SK-N-SH (cell line): ENCODE measurements at regions not wholly inside any gene's neighbourhood (a gene's known extent, or its start where the extent isn't known, plus 50 kb on each side); places are given as distances from the start of the nearest gene placed in this dataset.
A peak's percentile ranks its signal among the peaks of the same experiment; 100 is the strongest.

Experiments
- CTCF ChIA-PET: fragments of 300-600, 350-600 bp; formaldehyde crosslinking; extraction: SDS; loops from one replicate; lab custom pipeline; 2021; lab: Yijun Ruan, JAX
- POLR2A ChIA-PET: fragments of 350-600 bp; sonication (Branson Sonifier 250); formaldehyde crosslinking; extraction: SDS; loops from one replicate; lab custom pipeline; 2020; ENCODE audit warnings: antibody characterized with exemption, inconsistent platforms; lab: Yijun Ruan, JAX
- DNase-seq: peaks from one replicate; pipeline ENCODE4 v3.0.0; 2012
- H2AFZ ChIP-seq: fragments of 200-600 bp; sonication (generic); 2 replicates; pipeline ENCODE4 v1.8.1; 2016; ENCODE audit warnings: antibody characterized with exemption, mild to moderate bottlenecking, low read depth
- H3F3A ChIP-seq: fragments of 200-600 bp; sonication (generic); replicated peaks from 2 replicates; pipeline ENCODE3; 2016; ENCODE audit warnings: antibody characterized with exemption, mild to moderate bottlenecking; ENCODE audit not compliant: insufficient read depth
- H3K27ac ChIP-seq, 2 experiments: fragments of 200-500 bp in 1 of 2; fragments of 200-600 bp in 1 of 2; sonication (Bioruptor generic) in 1 of 2; sonication (generic), shearing (Covaris generic) in 1 of 2; 2 replicates each; pipeline versions ENCODE4 v1.5.1 to v1.6.1; 2014 to 2016; ENCODE audit warnings: low read depth in 2 of 2, inconsistent platforms in 1 of 2, low read length in 1 of 2, mild to moderate bottlenecking in 1 of 2, mixed read lengths in 1 of 2
- H3K27me3 ChIP-seq: fragments of 200-600 bp; sonication (generic), shearing (Covaris generic); 2 replicates; pipeline ENCODE4 v1.6.1; 2016; ENCODE audit warnings: mixed run types; ENCODE audit not compliant: insufficient read depth
- H3K36me3 ChIP-seq, 2 experiments: fragments of 200-500 bp in 1 of 2; fragments of 200-600 bp in 1 of 2; sonication (Bioruptor generic) in 1 of 2; sonication (generic) in 1 of 2; replicated peaks in 1 of 2; 2 replicates each; pipeline versions ENCODE3 to v1.5.1; 2014 to 2016; ENCODE audit warnings: low read length in 1 of 2, mild to moderate bottlenecking in 1 of 2; ENCODE audit not compliant: insufficient read depth in 2 of 2, control insufficient read depth in 1 of 2
- H3K4me1 ChIP-seq, 2 experiments: fragments of 200-500 bp in 1 of 2; fragments of 200-600 bp in 1 of 2; sonication (Bioruptor generic) in 1 of 2; sonication (generic), shearing (Covaris generic) in 1 of 2; 2 replicates each; pipeline versions ENCODE4 v1.5.1 to v1.6.1; 2014 to 2016; ENCODE audit warnings: low read depth in 1 of 2, low read length in 1 of 2, mixed run types in 1 of 2; ENCODE audit not compliant: insufficient read depth in 2 of 2, control insufficient read depth in 1 of 2
- H3K4me2 ChIP-seq: fragments of 200-600 bp; sonication (generic), shearing (Covaris generic); 2 replicates; pipeline ENCODE4 v1.6.1; 2017; ENCODE audit warnings: mixed run types
- H3K4me3 ChIP-seq, 2 experiments: fragments of 200-500 bp in 1 of 2; fragments of 200-600 bp in 1 of 2; sonication (Bioruptor generic) in 1 of 2; sonication (generic), shearing (Covaris generic) in 1 of 2; 2 replicates each; pipeline versions ENCODE4 v1.5.1 to v1.8.1; 2014 to 2016; ENCODE audit warnings: low read depth in 2 of 2, inconsistent platforms in 1 of 2, low read length in 1 of 2, mild to moderate bottlenecking in 1 of 2, mixed read lengths in 1 of 2, moderate library complexity in 1 of 2
- H3K79me2 ChIP-seq: fragments of 200-600 bp; sonication (generic); 2 replicates; pipeline ENCODE4 v1.8.1; 2017; ENCODE audit warnings: mild to moderate bottlenecking; ENCODE audit not compliant: insufficient read depth
- H3K9ac ChIP-seq: fragments of 200-600 bp; sonication (generic); 2 replicates; pipeline ENCODE4 v1.6.1; 2017; ENCODE audit warnings: mixed run types
- H3K9me2 ChIP-seq: fragments of 200-600 bp; sonication (generic); 2 replicates; pipeline ENCODE4 v1.6.1; 2017; ENCODE audit warnings: mixed run types
- H3K9me3 ChIP-seq: fragments of 200-600 bp; sonication (generic); 2 replicates; pipeline ENCODE4 v1.6.1; 2017; ENCODE audit warnings: mixed run types, mild to moderate bottlenecking, moderate library complexity
- H4K20me1 ChIP-seq: fragments of 200-600 bp; sonication (generic); 2 replicates; pipeline ENCODE4 v1.6.1; 2017; ENCODE audit warnings: mild to moderate bottlenecking, mixed run types; ENCODE audit not compliant: insufficient read depth
- ELF1 ChIP-seq: IDR thresholded peaks from 2 replicates; pipeline ENCODE4 v1.4.0; 2012
- EP300 ChIP-seq, 2 experiments: IDR thresholded peaks; 2 replicates each; pipeline versions ENCODE4 v1.4.0 to v1.6.1; 2012; ENCODE audit warnings: borderline replicate concordance in 1 of 2, low read depth in 1 of 2, low read length in 1 of 2
- FOSL2 ChIP-seq: IDR thresholded peaks from 2 replicates; pipeline ENCODE4 v1.4.0; 2012; ENCODE audit warnings: low read depth, mild to moderate bottlenecking, moderate library complexity, borderline replicate concordance
- FOXM1 ChIP-seq: IDR thresholded peaks from 2 replicates; pipeline ENCODE4 v1.4.0; 2012; ENCODE audit warnings: low read depth, mild to moderate bottlenecking
- JUND ChIP-seq: IDR thresholded peaks from 2 replicates; pipeline ENCODE4 v1.4.0; 2012
- MAX ChIP-seq: IDR thresholded peaks from 2 replicates; pipeline ENCODE4 v1.4.0; 2012; ENCODE audit warnings: low read depth
- MEF2A ChIP-seq: IDR thresholded peaks from 2 replicates; pipeline ENCODE4 v1.4.0; 2012; ENCODE audit warnings: low read depth, borderline replicate concordance
- NFIC ChIP-seq: IDR thresholded peaks from 2 replicates; pipeline ENCODE4 v1.4.0; 2012; ENCODE audit warnings: borderline replicate concordance
- POLR2AphosphoS5 ChIP-seq: IDR thresholded peaks from 2 replicates; pipeline ENCODE4 v1.6.1; 2012; ENCODE audit warnings: low read depth, low read length
- RXRA ChIP-seq: IDR thresholded peaks from 2 replicates; pipeline ENCODE4 v1.4.0; 2012; ENCODE audit warnings: low read depth, mild to moderate bottlenecking, borderline replicate concordance
- SIN3A ChIP-seq: IDR thresholded peaks from 2 replicates; pipeline ENCODE4 v1.6.1; 2012; ENCODE audit warnings: low read depth, mild to moderate bottlenecking, low read length, moderate library complexity, borderline replicate concordance
- TAF1 ChIP-seq: IDR thresholded peaks from 2 replicates; pipeline ENCODE4 v1.6.1; 2012; ENCODE audit warnings: low read depth, mild to moderate bottlenecking, low read length, moderate library complexity, borderline replicate concordance
- TCF12 ChIP-seq: IDR thresholded peaks from 2 replicates; pipeline ENCODE4 v1.4.0; 2012
- TEAD4 ChIP-seq: IDR thresholded peaks from 2 replicates; pipeline ENCODE4 v1.4.0; 2012; ENCODE audit warnings: mild to moderate bottlenecking, borderline replicate concordance; ENCODE audit not compliant: insufficient read depth
- YY1 ChIP-seq: IDR thresholded peaks from 2 replicates; pipeline ENCODE4 v1.4.0; 2012; ENCODE audit warnings: low read depth, mild to moderate bottlenecking
- TF ChIP-seq, protein P1 (sequence below): fragments of 200-600 bp; sonication (generic); IDR thresholded peaks from 2 replicates; pipeline ENCODE4 v1.6.1; 2017; ENCODE audit warnings: antibody characterized with exemption, mild to moderate bottlenecking, moderate library complexity
- TF ChIP-seq, protein P2 (sequence below): IDR thresholded peaks from 2 replicates; pipeline ENCODE4 v1.4.0; 2012; ENCODE audit warnings: low read depth, borderline replicate concordance
- TF ChIP-seq, protein P3 (sequence below): IDR thresholded peaks from 2 replicates; pipeline ENCODE4; 2012
- TF ChIP-seq, protein P4 (sequence below): fragments of 150-350 bp; IDR thresholded peaks from 2 replicates; pipeline ENCODE4 v1.6.1; 2016; ENCODE audit warnings: mild to moderate bottlenecking, low read depth, low read length

DNA sequence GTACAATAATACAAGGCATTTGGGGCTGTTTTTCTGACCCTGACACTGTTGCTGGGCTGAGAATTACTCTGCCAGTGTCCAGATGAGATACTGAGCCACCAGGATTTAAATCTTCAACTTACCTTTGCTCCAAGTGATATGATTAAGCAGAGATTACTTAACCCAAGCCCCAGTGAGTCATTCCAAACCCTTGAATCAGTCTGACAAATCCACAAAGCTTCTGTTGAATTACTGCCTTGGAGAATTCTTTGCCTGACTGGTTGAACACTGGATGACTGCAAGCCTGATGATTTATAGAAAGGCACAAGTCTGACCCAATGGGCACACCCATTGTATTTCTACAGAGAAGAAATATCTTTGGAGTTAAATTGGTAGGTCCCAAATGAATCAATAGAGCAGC, 88.2 kb upstream of the TSC22D2 start:
- peak overlapping the region; percentile 40 for H3K4me2 ChIP-seq
- H3K36me3 ChIP-seq: no peaks in the 10 kb centered on the region
- DNase-seq: no peak
- H3F3A ChIP-seq: peaks cover 13% of the 10 kb centered on the region
- ChIA-PET POLR2A (no interaction called here), CTCF (interaction anchor here (0.7 kb wide), 1 partner anchor 90 kb away, joined by 3 read pairs; no protein-coding TSS in a partner anchor)
- H3K9me2 ChIP-seq: no peaks in the 10 kb centered on the region; the same call in 1 of the 2 replicates
- H4K20me1 ChIP-seq: no peaks in the 10 kb centered on the region
- TF ChIP-seq FOXM1 (no peak), YY1 (no peak), NFIC (peak; percentile 73), FOSL2 (peak; percentile 96), MEF2A (peak; percentile 36; the same call in 1 of the 2 replicates), RXRA (peak; percentile 79; the same call in 1 of the 2 replicates), SIN3A (0 out of 2 replicates have a peak, but pooled peaks have one; percentile 47), TEAD4 (peak; percentile 77; the same call in 1 of the 2 replicates), ELF1 (no peak), TAF1 (no peak), EP300 (IDR thresholded peaks at IDR 0.05; ENCODE audit: borderline replicate concordance in 1 of 2, low read depth in 1 of 2, low read length in 1 of 2) (peak; percentile 19 to 66; a peak in 1 of 4 replicates), MAX (peak; percentile 43; the same call in 1 of the 2 replicates), POLR2AphosphoS5 (peak; percentile 49; the same call in 1 of the 2 replicates), TCF12 (peak; percentile 79), JUND (peak; percentile 94)
- TF ChIP-seq, protein P1, sequence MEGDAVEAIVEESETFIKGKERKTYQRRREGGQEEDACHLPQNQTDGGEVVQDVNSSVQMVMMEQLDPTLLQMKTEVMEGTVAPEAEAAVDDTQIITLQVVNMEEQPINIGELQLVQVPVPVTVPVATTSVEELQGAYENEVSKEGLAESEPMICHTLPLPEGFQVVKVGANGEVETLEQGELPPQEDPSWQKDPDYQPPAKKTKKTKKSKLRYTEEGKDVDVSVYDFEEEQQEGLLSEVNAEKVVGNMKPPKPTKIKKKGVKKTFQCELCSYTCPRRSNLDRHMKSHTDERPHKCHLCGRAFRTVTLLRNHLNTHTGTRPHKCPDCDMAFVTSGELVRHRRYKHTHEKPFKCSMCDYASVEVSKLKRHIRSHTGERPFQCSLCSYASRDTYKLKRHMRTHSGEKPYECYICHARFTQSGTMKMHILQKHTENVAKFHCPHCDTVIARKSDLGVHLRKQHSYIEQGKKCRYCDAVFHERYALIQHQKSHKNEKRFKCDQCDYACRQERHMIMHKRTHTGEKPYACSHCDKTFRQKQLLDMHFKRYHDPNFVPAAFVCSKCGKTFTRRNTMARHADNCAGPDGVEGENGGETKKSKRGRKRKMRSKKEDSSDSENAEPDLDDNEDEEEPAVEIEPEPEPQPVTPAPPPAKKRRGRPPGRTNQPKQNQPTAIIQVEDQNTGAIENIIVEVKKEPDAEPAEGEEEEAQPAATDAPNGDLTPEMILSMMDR: no peak
- TF ChIP-seq, protein P2, sequence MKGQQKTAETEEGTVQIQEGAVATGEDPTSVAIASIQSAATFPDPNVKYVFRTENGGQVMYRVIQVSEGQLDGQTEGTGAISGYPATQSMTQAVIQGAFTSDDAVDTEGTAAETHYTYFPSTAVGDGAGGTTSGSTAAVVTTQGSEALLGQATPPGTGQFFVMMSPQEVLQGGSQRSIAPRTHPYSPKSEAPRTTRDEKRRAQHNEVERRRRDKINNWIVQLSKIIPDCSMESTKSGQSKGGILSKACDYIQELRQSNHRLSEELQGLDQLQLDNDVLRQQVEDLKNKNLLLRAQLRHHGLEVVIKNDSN: no peak
- TF ChIP-seq, protein P3, sequence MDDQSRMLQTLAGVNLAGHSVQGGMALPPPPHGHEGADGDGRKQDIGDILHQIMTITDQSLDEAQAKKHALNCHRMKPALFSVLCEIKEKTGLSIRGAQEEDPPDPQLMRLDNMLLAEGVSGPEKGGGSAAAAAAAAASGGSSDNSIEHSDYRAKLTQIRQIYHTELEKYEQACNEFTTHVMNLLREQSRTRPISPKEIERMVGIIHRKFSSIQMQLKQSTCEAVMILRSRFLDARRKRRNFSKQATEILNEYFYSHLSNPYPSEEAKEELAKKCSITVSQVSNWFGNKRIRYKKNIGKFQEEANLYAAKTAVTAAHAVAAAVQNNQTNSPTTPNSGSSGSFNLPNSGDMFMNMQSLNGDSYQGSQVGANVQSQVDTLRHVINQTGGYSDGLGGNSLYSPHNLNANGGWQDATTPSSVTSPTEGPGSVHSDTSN: peak; percentile 93
- TF ChIP-seq, protein P4, sequence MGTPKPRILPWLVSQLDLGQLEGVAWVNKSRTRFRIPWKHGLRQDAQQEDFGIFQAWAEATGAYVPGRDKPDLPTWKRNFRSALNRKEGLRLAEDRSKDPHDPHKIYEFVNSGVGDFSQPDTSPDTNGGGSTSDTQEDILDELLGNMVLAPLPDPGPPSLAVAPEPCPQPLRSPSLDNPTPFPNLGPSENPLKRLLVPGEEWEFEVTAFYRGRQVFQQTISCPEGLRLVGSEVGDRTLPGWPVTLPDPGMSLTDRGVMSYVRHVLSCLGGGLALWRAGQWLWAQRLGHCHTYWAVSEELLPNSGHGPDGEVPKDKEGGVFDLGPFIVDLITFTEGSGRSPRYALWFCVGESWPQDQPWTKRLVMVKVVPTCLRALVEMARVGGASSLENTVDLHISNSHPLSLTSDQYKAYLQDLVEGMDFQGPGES: no peak
- H3K4me1 ChIP-seq: peaks cover 0 to 5% of the 10 kb centered on the region in 2 experiments; a peak in 2 of 4 replicates
- H3K4me3 ChIP-seq: no peak overlapping the region
- peak overlapping the region in 1 of 2 experiments; percentile 11; a peak in 2 of 4 replicates for H3K27ac ChIP-seq
- H3K9ac ChIP-seq: no peak overlapping the region
- no peaks in the 10 kb centered on the region for H3K9me3 ChIP-seq
- no peak overlapping the region for H2AFZ ChIP-seq
- no peaks in the 10 kb centered on the region for H3K79me2 ChIP-seq
- no peaks in the 10 kb centered on the region for H3K27me3 ChIP-seq
